Keratinocyte (primary cell): ENCODE measurements at regions not wholly inside any gene's neighbourhood (a gene's known extent, or its start where the extent isn't known, plus 50 kb on each side); places are given as distances from the start of the nearest gene placed in this dataset.

Experiments
- DNase-seq: peaks from one replicate; pipeline ENCODE4 v3.0.0-alpha.2; 2011; ENCODE audit warnings: low read depth, missing footprints, low spot score
- FAIRE-seq: peaks from 2 replicates; lab custom pipeline; 2011; peaks lifted over from hg19 to GRCh38; lab: Jason Lieb, UNC
- H2AFZ ChIP-seq: 2 replicates; pipeline ENCODE4 v1.6.0; 2012; ENCODE audit warnings: low read length, control low read depth, inconsistent platforms; ENCODE audit not compliant: control insufficient read depth
- H3K27ac ChIP-seq: 2 replicates; pipeline ENCODE4 v1.5.1; 2011; ENCODE audit warnings: low read length; ENCODE audit not compliant: control insufficient read depth, insufficient read depth
- H3K27me3 ChIP-seq: 3 replicates; pipeline ENCODE4 v1.6.0; 2011; ENCODE audit warnings: low read length; ENCODE audit not compliant: control insufficient read depth, insufficient read depth; ENCODE audit errors: extremely low read depth
- H3K36me3 ChIP-seq, 2 experiments: 2 replicates in 1 of 2; 3 replicates in 1 of 2; pipeline ENCODE4 v1.5.1; 2011; ENCODE audit warnings: low read length in 2 of 2, mild to moderate bottlenecking in 1 of 2; ENCODE audit not compliant: control insufficient read depth in 2 of 2, insufficient read depth in 2 of 2; ENCODE audit errors: extremely low read depth in 1 of 2
- H3K4me1 ChIP-seq: 3 replicates; pipeline ENCODE4 v1.5.1; 2011; ENCODE audit warnings: low read length; ENCODE audit not compliant: control insufficient read depth, insufficient read depth; ENCODE audit errors: extremely low read depth
- H3K4me2 ChIP-seq: 3 replicates; pipeline ENCODE4 v1.6.0; 2011; ENCODE audit warnings: low read depth, low read length; ENCODE audit not compliant: control insufficient read depth, insufficient read depth; ENCODE audit errors: extremely low read depth
- H3K4me3 ChIP-seq, 3 experiments: fragments of 200-600 bp in 1 of 3; sonication (generic) in 1 of 3; 2 replicates in 2 of 3; 3 replicates in 1 of 3; pipeline ENCODE4 v1.5.1; 2011 to 2016; ENCODE audit warnings: low read length in 3 of 3, mild to moderate bottlenecking in 3 of 3, control low read depth in 2 of 3, inconsistent platforms in 1 of 3, low read depth in 1 of 3, mixed read lengths in 1 of 3, mixed run types in 1 of 3, moderate library complexity in 1 of 3; ENCODE audit not compliant: control insufficient read depth in 2 of 3, insufficient read depth in 2 of 3; ENCODE audit errors: extremely low read depth in 1 of 3
- H3K79me2 ChIP-seq: 2 replicates; pipeline ENCODE4 v1.6.0; 2012; ENCODE audit warnings: low read length; ENCODE audit not compliant: control insufficient read depth, insufficient read depth
- H3K9ac ChIP-seq: 3 replicates; pipeline ENCODE4 v1.6.0; 2011; ENCODE audit warnings: low read length; ENCODE audit not compliant: control insufficient read depth, insufficient read depth; ENCODE audit errors: extremely low read depth
- H3K9me1 ChIP-seq: 3 replicates; pipeline ENCODE4 v1.6.0; 2011; ENCODE audit warnings: low read length; ENCODE audit not compliant: control insufficient read depth, insufficient read depth; ENCODE audit errors: extremely low read depth
- H3K9me3 ChIP-seq: 2 replicates; pipeline ENCODE4 v1.5.1; 2012; ENCODE audit warnings: low read depth, low read length; ENCODE audit not compliant: control insufficient read depth
- H4K20me1 ChIP-seq: 3 replicates; pipeline ENCODE4 v1.6.0; 2011; ENCODE audit warnings: low read length; ENCODE audit not compliant: control insufficient read depth, insufficient read depth; ENCODE audit errors: extremely low read depth
- EZH2 ChIP-seq: IDR thresholded peaks from one replicate; pipeline ENCODE4 v1.6.1; 2012; ENCODE audit warnings: inconsistent platforms, mild to moderate bottlenecking, low read length, moderate library complexity
- dilution Hi-C: fragments of 300-500 bp; cut with MboI; formaldehyde crosslinking; loops from one replicate; pipeline ENCODE4 v1.7.0; 2020; ENCODE audit warnings: low sequenced_read_pairs; ENCODE audit not compliant: extremely low pct_ligation_motif_present
- TF ChIP-seq, protein P1 (sequence below), 3 experiments: IDR thresholded peaks in 1 of 3; conservative IDR thresholded peaks in 1 of 3; optimal IDR thresholded peaks in 1 of 3; 2 replicates in 2 of 3; 3 replicates in 1 of 3; pipeline versions ENCODE3 to v1.5.1; 2011; ENCODE audit warnings: low read length in 3 of 3, mild to moderate bottlenecking in 3 of 3, moderate library complexity in 2 of 3, control low read depth in 1 of 3, inconsistent platforms in 1 of 3; ENCODE audit not compliant: insufficient read depth in 2 of 3; ENCODE audit errors: extremely low read depth in 1 of 3

DNA sequence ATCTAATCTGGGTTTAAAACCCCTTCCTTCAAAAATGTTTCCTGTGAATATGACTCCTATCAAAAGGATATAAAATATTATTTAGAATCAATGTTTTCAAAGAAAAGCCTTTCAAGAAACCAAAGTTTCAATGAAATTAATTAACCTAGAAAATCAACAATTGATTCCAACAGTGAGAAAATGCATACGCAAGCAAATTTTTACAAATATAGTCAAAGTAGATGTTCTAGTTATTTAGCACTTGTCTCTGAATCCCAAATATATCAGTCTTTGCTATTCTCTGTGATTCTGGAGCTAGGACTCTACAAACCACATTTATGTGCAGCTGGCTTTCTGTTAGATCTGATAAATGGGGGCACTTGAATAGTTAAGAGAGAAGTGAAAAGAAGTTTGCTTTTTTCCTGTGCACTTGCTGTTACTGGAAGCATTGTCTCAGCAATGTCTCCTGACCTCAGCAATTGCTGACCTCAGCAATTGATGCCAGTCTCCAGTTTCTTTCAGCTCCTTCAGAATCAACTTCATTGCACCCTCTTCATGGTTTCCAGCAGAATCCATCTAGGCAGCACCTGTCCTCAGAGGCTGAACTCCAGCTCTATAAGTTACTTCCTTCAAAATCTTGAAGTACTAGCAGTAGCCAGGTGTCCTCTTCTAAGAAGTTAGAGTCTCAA is 879.9 kb upstream of the LRRN3 start:
- dilution Hi-C loops, result no loop called here
- DNase-seq (no peak), FAIRE-seq (no peak)
- Histone ChIP-seq H3K9me3 (no peaks in the 10 kb centered on the region), H3K9ac (no peak overlapping the region), H3K4me2 (no peak overlapping the region), H3K4me1 (no peaks in the 10 kb centered on the region), H3K4me3 (no peak overlapping the region), H3K27me3 (no peaks in the 10 kb centered on the region), H3K79me2 (no peaks in the 10 kb centered on the region), H4K20me1 (no peaks in the 10 kb centered on the region), H3K27ac (no peak overlapping the region), H3K36me3 (no peaks in the 10 kb centered on the region), H3K9me1 (no peaks in the 10 kb centered on the region), H2AFZ (no peak overlapping the region)
- no peak for TF ChIP-seq EZH2
- TF ChIP-seq, protein P1, sequence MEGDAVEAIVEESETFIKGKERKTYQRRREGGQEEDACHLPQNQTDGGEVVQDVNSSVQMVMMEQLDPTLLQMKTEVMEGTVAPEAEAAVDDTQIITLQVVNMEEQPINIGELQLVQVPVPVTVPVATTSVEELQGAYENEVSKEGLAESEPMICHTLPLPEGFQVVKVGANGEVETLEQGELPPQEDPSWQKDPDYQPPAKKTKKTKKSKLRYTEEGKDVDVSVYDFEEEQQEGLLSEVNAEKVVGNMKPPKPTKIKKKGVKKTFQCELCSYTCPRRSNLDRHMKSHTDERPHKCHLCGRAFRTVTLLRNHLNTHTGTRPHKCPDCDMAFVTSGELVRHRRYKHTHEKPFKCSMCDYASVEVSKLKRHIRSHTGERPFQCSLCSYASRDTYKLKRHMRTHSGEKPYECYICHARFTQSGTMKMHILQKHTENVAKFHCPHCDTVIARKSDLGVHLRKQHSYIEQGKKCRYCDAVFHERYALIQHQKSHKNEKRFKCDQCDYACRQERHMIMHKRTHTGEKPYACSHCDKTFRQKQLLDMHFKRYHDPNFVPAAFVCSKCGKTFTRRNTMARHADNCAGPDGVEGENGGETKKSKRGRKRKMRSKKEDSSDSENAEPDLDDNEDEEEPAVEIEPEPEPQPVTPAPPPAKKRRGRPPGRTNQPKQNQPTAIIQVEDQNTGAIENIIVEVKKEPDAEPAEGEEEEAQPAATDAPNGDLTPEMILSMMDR (optimal IDR thresholded peaks at IDR 0.05 in 1 of 3, IDR thresholded peaks at IDR 0.05 in 1 of 3, conservative IDR thresholded peaks at IDR 0.05 in 1 of 3; ENCODE audit: extremely low read depth in 1 of 3, insufficient read depth in 2 of 3, low read length in 3 of 3), result no peak

DNA sequence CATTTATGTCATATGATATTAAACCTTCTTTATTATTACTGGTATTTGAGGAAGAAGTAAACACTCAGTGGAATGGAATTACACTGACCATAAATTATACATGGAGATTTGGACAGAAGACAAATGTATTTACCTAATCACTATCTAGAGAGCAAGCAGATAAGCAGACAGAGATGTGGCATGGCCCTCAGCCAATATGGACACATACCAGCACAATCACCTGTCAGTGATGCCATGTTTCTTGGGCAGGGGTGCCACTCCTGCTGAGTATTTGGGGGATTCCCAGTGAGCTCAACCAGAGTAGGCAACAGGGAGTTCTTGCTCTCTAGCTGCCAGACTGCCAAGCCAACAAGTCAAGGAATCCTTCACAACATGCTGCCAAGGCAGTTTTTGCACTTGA is 866.3 kb upstream of the LRRN3 start:
- H3K4me1 ChIP-seq, result no peaks in the 10 kb centered on the region
- H3K9ac ChIP-seq, result no peak overlapping the region
- H3K4me2 ChIP-seq, result no peak overlapping the region
- no peaks in the 10 kb centered on the region for H4K20me1 ChIP-seq
- dilution Hi-C loops, result no loop called here
- H3K27me3 ChIP-seq, result no peaks in the 10 kb centered on the region
- H3K9me1 ChIP-seq, result no peaks in the 10 kb centered on the region
- FAIRE-seq (no peak), DNase-seq (no peak)
- H3K4me3 ChIP-seq, result no peak overlapping the region
- H3K79me2 ChIP-seq, result no peaks in the 10 kb centered on the region
- no peaks in the 10 kb centered on the region for H3K36me3 ChIP-seq
- H3K27ac ChIP-seq, result no peak overlapping the region
- no peaks in the 10 kb centered on the region for H3K9me3 ChIP-seq
- no peak overlapping the region for H2AFZ ChIP-seq
- TF ChIP-seq, protein P1 (optimal IDR thresholded peaks at IDR 0.05 in 1 of 3, IDR thresholded peaks at IDR 0.05 in 1 of 3, conservative IDR thresholded peaks at IDR 0.05 in 1 of 3; ENCODE audit: extremely low read depth in 1 of 3, insufficient read depth in 2 of 3, low read length in 3 of 3), result no peak
- no peak for TF ChIP-seq EZH2
